Lung (tissue), 11 donors: ENCODE measurements at regions not wholly inside any gene's neighbourhood (a gene's known extent, or its start where the extent isn't known, plus 50 kb on each side); places are given as distances from the start of the nearest gene placed in this dataset.

ENCODE experiments used
- ATAC-seq: fragments of 200-7000 bp; cut with Tn5 transposase; one replicate; pipeline ENCODE4 v1.9.1; 2020; ENCODE audit warnings: moderate number of reproducible peaks; ENCODE audit not compliant: insufficient read depth, low FRiP score
- DNase-seq, 3 donors: peaks; one replicate each; pipeline ENCODE4 v3.0.0-alpha.2; 2013 to 2017
- H3K27ac ChIP-seq, 2 donors: one replicate each; pipeline ENCODE4 v1.5.1; 2013; ENCODE audit warnings: mild to moderate bottlenecking in 2 of 2, moderate library complexity in 2 of 2, control low read depth in 1 of 2, inconsistent platforms in 1 of 2, low read depth in 1 of 2, low read length in 1 of 2
- H3K27me3 ChIP-seq, 3 donors: one replicate each; pipeline ENCODE4 v1.5.1; 2013; ENCODE audit warnings: low read length in 2 of 3; ENCODE audit not compliant: control insufficient read depth in 3 of 3, insufficient read depth in 3 of 3
- H3K36me3 ChIP-seq, 4 donors: one replicate each; pipeline ENCODE4 v1.5.1; 2013; ENCODE audit warnings: low read length in 4 of 4, mild to moderate bottlenecking in 1 of 4, moderate library complexity in 1 of 4; ENCODE audit not compliant: control insufficient read depth in 4 of 4, insufficient read depth in 4 of 4
- H3K4me1 ChIP-seq, 5 donors: one replicate each; pipeline ENCODE4 v1.5.1; 2013; ENCODE audit warnings: low read length in 5 of 5, mild to moderate bottlenecking in 2 of 5, moderate library complexity in 1 of 5; ENCODE audit not compliant: control insufficient read depth in 5 of 5, insufficient read depth in 5 of 5
- H3K4me3 ChIP-seq: one replicate; pipeline ENCODE4 v1.5.1; 2013; ENCODE audit warnings: mild to moderate bottlenecking, control low read depth, moderate library complexity
- H3K9ac ChIP-seq, 2 donors: one replicate each; pipeline ENCODE4 v1.5.1; 2013; ENCODE audit warnings: low read length in 2 of 2, control low read depth in 1 of 2; ENCODE audit not compliant: insufficient read depth in 1 of 2
- H3K9me3 ChIP-seq, 4 donors: one replicate each; pipeline ENCODE4 v1.5.1; 2013; ENCODE audit warnings: low read length in 3 of 4, mild to moderate bottlenecking in 1 of 4, moderate library complexity in 1 of 4; ENCODE audit not compliant: control insufficient read depth in 4 of 4, insufficient read depth in 3 of 4
- CTCF ChIP-seq: IDR thresholded peaks from 2 replicates; pipeline ENCODE4 v1.5.1; 2012; ENCODE audit warnings: mild to moderate bottlenecking; ENCODE audit errors: control extremely low read depth, extremely low read depth
- WGBS, 2 donors: extraction: QIAGEN DNeasy Blood & Tissue Kit; methylation state at CpG; one replicate each; pipeline ENCODE4 v1.1.7; 2013; 5-methylcytosine and 5-hydroxymethylcytosine counted together
- donor health status: control.
- donor health status: control.
- donor health status: Bipolar disorder and iron deficiency.
- donor health status: healthy.
- donor health status: DM: yes; HTN: yes; CAD: no.

GRCh38 chr10:123266971-123267370 is 112.8 kb downstream of the BUB3 start:
- no peak for TF ChIP-seq CTCF
- ATAC-seq: no peak
- 93 to 100% methylated on average over 1 of the region's 1 CpG for WGBS, 2 donors

GRCh38 chr10:123269017-123269552 is 114.9 kb downstream of the BUB3 start:
- Histone ChIP-seq H3K27me3 (peaks cover 0 to 11% (median 9%) of the 10 kb centered on the region in 3 donors), H3K9me3 (peaks cover 0 to 6% (median 0%) of the 10 kb centered on the region in 4 donors), H3K9ac (no peak overlapping the region), H3K27ac (no peak overlapping the region), H3K4me1 (no peaks in the 10 kb centered on the region), H3K36me3 (no peaks in the 10 kb centered on the region), H3K4me3 (no peak overlapping the region)
- ATAC-seq (no peak), DNase-seq (peak in 1 of 3 donors; percentile 23)
- 79 to 86% methylated on average over 9 of the region's 9 CpGs for WGBS, 2 donors
- TF ChIP-seq CTCF: no peak

More at GRCh38 chr10:123266971-123267370, 112.8 kb downstream of the BUB3 start:
- peaks cover 0 to 6% (median 0%) of the 10 kb centered on the region in 4 donors for H3K9me3 ChIP-seq
- H3K4me3 ChIP-seq: no peak overlapping the region
- H3K4me1 ChIP-seq: no peaks in the 10 kb centered on the region
- H3K27me3 ChIP-seq: no peaks in the 10 kb centered on the region
- no peak for DNase-seq
- H3K27ac ChIP-seq: no peak overlapping the region
- H3K9ac ChIP-seq: no peak overlapping the region
- H3K36me3 ChIP-seq: no peaks in the 10 kb centered on the region

GRCh38 chr10:123269675-123270074 is 115.5 kb downstream of the BUB3 start:
- ATAC-seq (no peak), DNase-seq (no peak)
- Histone ChIP-seq H3K27me3 (peaks cover 0 to 15% (median 14%) of the 10 kb centered on the region in 3 donors), H3K36me3 (no peaks in the 10 kb centered on the region), H3K27ac (no peak overlapping the region), H3K9ac (no peak overlapping the region), H3K4me1 (no peaks in the 10 kb centered on the region), H3K4me3 (no peak overlapping the region), H3K9me3 (peaks cover 0 to 6% (median 0%) of the 10 kb centered on the region in 4 donors)
- TF ChIP-seq CTCF: no peak
- 65 to 66% methylated on average over 2 of the region's 2 CpGs for WGBS, 2 donors

GRCh38 chr10:123270221-123270620 is 116.0 kb downstream of the BUB3 start:
- H3K9ac ChIP-seq: no peak overlapping the region
- H3K4me1 ChIP-seq: no peaks in the 10 kb centered on the region
- no peak for DNase-seq
- H3K36me3 ChIP-seq: no peaks in the 10 kb centered on the region
- H3K27ac ChIP-seq: no peak overlapping the region
- peaks cover 0 to 2% (median 0%) of the 10 kb centered on the region in 4 donors for H3K9me3 ChIP-seq
- no peak overlapping the region for H3K4me3 ChIP-seq
- TF ChIP-seq CTCF: no peak
- WGBS, 2 donors: 57 to 59% methylated on average over 2 of the region's 2 CpGs
- peaks cover 0 to 19% (median 18%) of the 10 kb centered on the region in 3 donors for H3K27me3 ChIP-seq
- no peak for ATAC-seq
